NCI-H187 treated with DMSO at 0.1 percent for 48 hours (cell line): ENCODE measurements at regions not wholly inside any gene's neighbourhood (a gene's known extent, or its start where the extent isn't known, plus 50 kb on each side); places are given as distances from the start of the nearest gene placed in this dataset.

Experiments used
- DNase-seq: peaks from one replicate; lab custom pipeline; 2025; lab: John Stamatoyannopoulos, UW

DNA sequence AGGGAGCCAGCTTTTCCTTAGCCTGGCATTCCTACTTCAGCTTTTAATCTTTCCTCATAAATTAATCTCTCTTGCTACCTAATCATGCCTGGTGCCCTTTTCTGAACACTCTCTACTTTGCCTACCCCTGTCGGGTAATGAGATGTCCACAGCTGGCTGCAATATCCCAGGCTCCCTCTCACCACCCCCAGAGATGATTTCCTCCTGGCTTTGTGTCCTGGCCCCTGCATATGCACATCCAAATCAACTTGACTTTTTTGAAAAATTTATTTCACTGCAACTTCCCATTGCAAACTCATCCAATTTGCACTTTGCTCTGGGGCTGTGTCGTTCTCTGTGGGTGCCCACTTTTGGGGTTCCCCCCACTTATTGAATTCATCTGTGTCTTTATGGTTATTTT, 218.1 kb upstream of the SKOR2 start:
- DNase-seq: no peak

GRCh38 chr18:47461977-47462376, 210.5 kb upstream of the SKOR2 start:
- no peak for DNase-seq

DNA sequence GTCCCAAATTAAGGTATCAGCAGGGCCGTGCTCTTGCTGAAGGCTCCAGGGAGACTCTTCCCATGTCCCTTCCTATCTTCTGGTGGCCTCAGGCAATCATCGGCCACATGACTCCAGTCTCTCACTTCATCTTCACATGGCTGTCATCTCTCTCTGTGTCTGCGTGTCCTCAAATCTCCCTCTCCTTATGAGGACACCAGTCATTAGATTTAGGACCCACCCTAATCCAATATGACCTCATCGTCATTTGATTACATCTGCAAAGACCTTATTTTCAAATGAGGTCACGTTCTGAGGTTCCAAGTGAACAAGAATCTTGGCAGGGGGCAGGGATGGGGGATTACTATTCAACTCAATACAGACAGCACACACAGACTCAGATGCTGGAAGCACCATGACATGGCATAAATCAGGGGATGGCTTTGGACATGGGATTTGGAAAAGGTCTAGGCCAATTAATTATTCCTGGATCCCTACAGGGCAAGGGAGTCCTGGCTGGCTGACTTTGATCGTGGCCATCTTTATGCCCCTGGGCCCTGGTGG, 210.0 kb upstream of the SKOR2 start:
- no peak for DNase-seq

- DNase-seq: no peak
These were observed 207.0 kb upstream of the SKOR2 start for GRCh38 chr18:47458483-47458882.

DNA sequence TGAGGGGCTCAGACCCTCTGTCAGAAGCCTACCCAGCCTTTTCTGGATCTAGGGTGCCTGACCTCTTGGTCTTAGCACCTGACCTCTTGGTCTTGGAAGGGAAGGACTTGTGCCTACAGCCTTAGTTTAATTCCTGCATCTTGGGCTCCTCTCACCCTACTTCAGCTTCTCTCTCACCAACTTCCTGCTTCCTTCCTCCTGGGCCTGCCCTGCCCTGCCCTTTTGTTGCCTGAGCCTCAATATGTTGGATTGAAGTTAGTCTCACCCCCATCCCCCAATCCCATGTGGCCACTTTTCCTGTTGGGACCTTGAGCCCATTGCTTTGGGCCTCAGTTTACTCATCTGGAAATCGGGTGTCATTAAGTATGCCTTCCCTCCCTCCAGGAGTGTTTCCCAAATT, 206.2 kb upstream of the SKOR2 start:
- DNase-seq: no peak

- no peak for DNase-seq
These were observed 201.6 kb upstream of the SKOR2 start for GRCh38 chr18:47453038-47453437.

DNA sequence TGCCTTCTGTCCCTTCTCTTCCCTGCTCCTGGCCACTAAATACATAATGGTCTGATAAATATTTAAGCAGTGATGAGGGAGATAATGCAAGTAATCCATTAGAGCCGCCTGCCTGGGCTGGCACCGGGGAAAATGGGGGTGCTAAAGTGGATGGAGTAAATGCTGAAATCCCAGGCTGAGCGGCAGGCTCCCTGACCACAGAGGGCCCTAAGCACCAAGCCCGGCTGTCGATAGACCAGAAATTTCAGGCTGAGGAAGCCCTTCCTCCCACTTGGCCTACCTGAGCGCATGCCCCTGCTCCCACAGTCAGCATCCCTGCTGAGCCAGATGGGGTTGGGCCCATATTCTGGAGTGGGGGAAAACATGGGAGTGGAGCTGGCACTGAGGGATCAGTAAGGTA, 197.5 kb upstream of the SKOR2 start:
- DNase-seq: no peak

- no peak for DNase-seq
These were observed 190.5 kb upstream of the SKOR2 start for GRCh38 chr18:47441914-47442313.

DNA sequence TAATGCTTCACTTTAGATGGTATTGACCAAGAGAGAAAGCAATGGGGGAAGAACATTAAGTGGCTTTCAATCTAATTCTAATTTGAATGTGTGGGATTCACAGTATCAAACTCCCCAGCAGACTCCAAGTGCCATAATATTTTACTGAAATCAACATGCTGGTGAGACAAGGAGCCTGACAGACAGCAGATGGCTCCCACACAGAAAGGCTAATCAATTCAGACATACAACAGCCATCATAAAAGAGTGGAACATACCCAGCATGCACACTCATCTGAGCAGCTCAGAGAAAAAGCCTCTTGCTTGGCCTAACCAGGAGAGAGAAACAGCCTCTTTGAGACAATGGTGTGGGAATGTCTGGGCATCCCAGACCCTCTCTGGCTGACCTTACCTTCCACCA, 186.5 kb upstream of the SKOR2 start:
- no peak for DNase-seq

- no peak for DNase-seq
These were observed 185.4 kb upstream of the SKOR2 start for GRCh38 chr18:47436871-47437270.

GRCh38 chr18:47434214-47434746, 182.8 kb upstream of the SKOR2 start:
- no peak for DNase-seq

- no peak for DNase-seq
These were observed 176.6 kb upstream of the SKOR2 start for GRCh38 chr18:47427923-47428637.

- no peak for DNase-seq
These were observed 175.6 kb upstream of the SKOR2 start for GRCh38 chr18:47427072-47427471.

DNA sequence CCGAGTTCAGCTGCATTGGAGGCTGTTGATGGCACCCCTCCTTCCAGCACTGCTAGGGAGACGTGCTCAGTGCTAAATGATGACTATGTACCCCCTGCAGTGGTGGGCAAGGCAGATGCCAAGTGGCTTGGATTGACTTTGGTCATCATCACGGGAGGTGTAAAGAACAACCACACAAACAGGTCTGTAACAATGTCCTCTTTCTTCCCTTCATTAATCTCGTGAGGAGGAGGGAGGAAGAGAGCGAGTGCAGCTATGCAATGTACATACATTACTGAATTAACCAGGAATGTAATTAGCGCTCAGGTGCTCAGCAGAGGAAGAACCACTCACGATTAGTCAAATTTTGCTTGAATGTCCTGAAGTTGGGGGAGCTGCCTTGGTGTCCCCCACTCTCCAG, 173.9 kb upstream of the SKOR2 start:
- DNase-seq: no peak

DNA sequence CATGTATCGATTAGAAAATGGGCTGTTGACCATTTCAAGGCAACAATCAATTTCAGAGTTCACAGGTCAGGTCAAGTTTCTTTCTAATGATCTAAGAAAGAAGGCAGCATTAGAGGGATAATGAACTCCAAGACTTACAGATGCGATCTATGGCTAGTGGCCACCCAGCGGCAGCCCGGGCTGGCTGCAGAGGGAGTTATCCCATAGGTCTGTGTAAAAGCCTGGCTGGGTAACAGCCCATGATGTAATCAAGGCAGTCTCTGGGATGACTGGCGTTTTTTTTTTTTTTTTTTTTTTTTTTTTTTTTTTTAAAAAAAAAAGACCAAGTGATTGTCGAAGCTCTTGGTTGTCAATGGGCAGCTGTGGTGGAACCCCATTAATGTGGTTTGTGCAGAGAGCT, 171.1 kb upstream of the SKOR2 start:
- no peak for DNase-seq

GRCh38 chr18:47420130-47420529, 168.7 kb upstream of the SKOR2 start:
- no peak for DNase-seq

DNA sequence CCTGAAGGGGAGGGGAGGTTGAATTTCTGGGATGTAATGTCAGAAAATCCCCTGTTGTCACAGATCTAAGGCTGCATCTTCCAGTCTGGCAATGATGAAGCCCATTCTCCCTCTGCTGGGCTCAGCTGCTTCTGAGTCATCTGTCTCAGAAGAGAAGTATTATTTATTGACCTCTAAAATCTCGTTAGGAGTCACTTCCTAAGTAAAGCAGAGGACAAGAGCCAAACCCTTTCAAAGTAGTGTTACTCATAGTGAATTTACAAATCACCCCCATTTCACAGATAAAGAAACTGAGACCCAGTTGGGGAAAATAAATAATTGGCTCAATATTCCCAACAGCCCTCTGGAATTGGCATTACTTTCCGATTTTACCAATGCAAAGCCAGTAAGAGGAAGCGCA, 167.3 kb upstream of the SKOR2 start:
- DNase-seq: no peak

- no peak for DNase-seq
These were observed 166.3 kb upstream of the SKOR2 start for GRCh38 chr18:47417807-47418206.

DNA sequence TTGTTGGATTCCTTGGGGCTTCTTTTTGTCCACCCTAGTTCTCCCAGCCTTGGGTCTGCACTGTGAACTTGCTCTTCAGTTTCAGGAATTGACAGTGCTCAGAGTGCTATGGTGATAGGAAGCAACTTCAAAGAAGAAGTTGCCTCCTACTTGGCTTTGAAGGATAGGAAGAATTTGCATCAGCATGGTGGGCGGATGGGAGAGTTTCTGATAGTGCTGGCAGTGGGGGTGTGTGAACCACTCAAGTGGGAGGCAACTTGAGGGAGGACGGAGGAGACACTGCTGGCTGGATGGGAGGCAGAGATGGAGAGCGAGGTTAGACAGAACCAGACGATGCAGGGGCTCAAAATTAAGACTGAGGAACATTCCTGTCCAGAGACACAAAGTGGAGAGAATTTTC, 164.4 kb upstream of the SKOR2 start:
- DNase-seq: no peak

GRCh38 chr18:47413327-47413726, 161.9 kb upstream of the SKOR2 start:
- no peak for DNase-seq

DNA sequence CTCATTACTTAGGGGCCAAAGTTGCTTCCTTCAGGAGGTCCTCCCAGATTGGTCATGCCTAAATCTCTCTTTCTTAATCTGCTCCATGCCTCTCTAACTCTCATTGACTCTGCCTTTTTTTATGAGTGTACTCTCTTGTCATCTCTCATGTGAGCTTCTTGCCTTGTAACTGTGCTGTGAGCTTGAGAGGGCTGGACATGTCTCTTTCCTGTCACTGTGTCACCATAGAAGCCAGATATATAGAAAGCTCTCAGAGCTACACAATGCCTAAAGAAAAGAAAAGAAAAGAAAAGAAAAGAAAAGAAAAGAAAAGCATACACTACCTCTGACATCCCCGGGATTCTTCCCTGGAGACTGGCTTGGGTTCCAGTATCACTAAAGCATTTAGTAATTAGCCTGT, 161.5 kb upstream of the SKOR2 start:
- no peak for DNase-seq

DNA sequence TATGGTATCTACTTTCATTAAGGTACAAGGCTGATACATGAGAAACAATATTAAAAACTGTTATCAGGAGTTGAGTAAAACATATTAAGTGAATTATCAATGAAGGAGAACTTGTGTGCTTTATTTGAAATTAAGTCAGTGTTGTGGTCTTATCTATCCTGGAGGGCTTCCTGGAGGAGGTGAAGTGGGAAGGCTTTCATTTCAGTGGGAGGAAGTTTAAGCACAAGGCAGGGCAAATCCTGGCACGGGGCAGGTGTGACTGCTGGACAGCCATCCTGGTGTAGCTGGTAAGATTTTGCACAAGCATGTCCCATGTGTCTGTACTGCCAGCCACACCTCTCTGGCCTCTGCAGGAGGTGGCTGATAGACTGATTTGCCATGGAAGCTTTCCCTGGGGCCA, 159.7 kb upstream of the SKOR2 start:
- no peak for DNase-seq

GRCh38 chr18:47410139-47410538, 158.7 kb upstream of the SKOR2 start:
- DNase-seq: no peak

- no peak for DNase-seq
These were observed 158.1 kb upstream of the SKOR2 start for GRCh38 chr18:47409519-47409918.
